ENCODE measurements at regions not wholly inside any gene's neighbourhood (a gene's known extent, or its start where the extent isn't known, plus 50 kb on each side); places are given as distances from the start of the nearest gene placed in this dataset.

DNA sequence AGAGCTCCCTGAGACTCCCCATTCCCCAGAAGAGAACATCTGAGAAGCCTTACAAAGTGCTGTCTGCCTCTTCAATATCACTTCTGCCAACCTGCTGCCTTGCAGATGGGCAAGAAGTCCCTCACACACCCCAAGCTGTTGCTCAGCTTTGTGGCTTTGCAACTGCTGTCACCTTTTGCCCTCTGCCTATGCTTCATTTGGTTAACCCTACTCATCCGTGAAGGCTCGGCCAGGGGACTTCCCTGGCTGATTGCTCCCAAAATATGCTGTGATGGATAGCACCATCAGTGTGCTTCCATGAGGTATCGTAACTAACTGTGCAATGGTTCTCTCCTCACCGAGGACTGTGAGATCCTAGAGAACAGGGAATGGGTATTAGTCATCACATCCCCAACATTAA, 88.9 kb upstream of the CYP1B1 start:
- dilution Hi-C loops (cut with HindIII; ENCODE audit: low sequenced_read_pairs, unreplicated experiment), result no loop called here

More for the DNA sequence above, 88.9 kb upstream of the CYP1B1 start:
- ATAC-seq (ENCODE audit: low read depth) (no peak), DNase-seq (no peak)
- Histone ChIP-seq H3K27ac (ENCODE audit: insufficient read depth, low read length) (no peak overlapping the region), H3K18ac (ENCODE audit: low read depth, low read length) (no peak overlapping the region; the same call in 1 of the 2 replicates), H2BK20ac (ENCODE audit: low read depth, low read length) (no peak overlapping the region; the same call in 1 of the 2 replicates), H3K9ac (ENCODE audit: low read depth, low read length) (no peak overlapping the region), H2AK9ac (replicated peaks; ENCODE audit: low read depth, low read length, poor library complexity) (no peak overlapping the region), H4K5ac (ENCODE audit: low read depth, low read length) (no peak overlapping the region; the same call in 1 of the 2 replicates), H3K9me1 (ENCODE audit: insufficient read depth, low read length) (0 out of 2 replicates have a peak, but pooled peaks cover 7% of the 10 kb centered on the region), H3K56ac (ENCODE audit: extremely low read depth, insufficient read depth, low read length) (no peak overlapping the region), H4K8ac (ENCODE audit: low read depth in 2 of 2, low read length in 2 of 2) (no peak overlapping the region), H4K20me1 (ENCODE audit: insufficient read depth, low read length) (no peaks in the 10 kb centered on the region), H3K9me3 (ENCODE audit: control insufficient read depth, insufficient read depth, low read length) (no peaks in the 10 kb centered on the region), H3K4me1 (ENCODE audit: control insufficient read depth, insufficient read depth, low read length) (peaks cover 9% of the 10 kb centered on the region), H3K14ac (replicated peaks; ENCODE audit: low read depth, low read length) (no peak overlapping the region), H2AK5ac (ENCODE audit: low read depth, low read length) (no peak overlapping the region), H3K4ac (ENCODE audit: low read depth, low read length) (no peak overlapping the region), H3K23ac (ENCODE audit: low read depth, low read length) (no peak overlapping the region), H2AFZ (replicated peaks; ENCODE audit: low read length, poor library complexity) (no peak overlapping the region), H3K79me1 (ENCODE audit: low read depth in 1 of 2, low read length in 2 of 2) (no peaks in the 10 kb centered on the region), H2BK120ac (ENCODE audit: low read depth, low read length) (no peak overlapping the region), H3K4me2 (ENCODE audit: low read depth, low read length) (no peak overlapping the region), H3K4me3 (ENCODE audit: insufficient read depth, low read depth, low read length) (no peak overlapping the region), H3K27me3 (ENCODE audit: control insufficient read depth, insufficient read depth, low read length) (peaks cover 20% of the 10 kb centered on the region), H4K91ac (ENCODE audit: insufficient read depth, low read depth, low read length) (no peak overlapping the region), H2BK15ac (ENCODE audit: low read depth, low read length) (no peak overlapping the region), H2BK5ac (ENCODE audit: low read depth, low read length, poor library complexity, severe bottlenecking) (no peak overlapping the region), H3K36me3 (ENCODE audit: control insufficient read depth, insufficient read depth, low read length) (no peaks in the 10 kb centered on the region)
- WGBS, 2 experiments (ENCODE audit: extremely low coverage in 2 of 2, insufficient read length in 1 of 2), result no CpG with 5 or more reads among the region's 4 CpGs
- TF ChIP-seq CHD1 (IDR thresholded peaks at IDR 0.05; ENCODE audit: low read depth, low read length), result no peak
- TF ChIP-seq RCOR1 (IDR thresholded peaks at IDR 0.05; ENCODE audit: insufficient replicate concordance, low read length), result no peak
- no peak for TF ChIP-seq MXI1 (IDR thresholded peaks at IDR 0.05; ENCODE audit: borderline replicate concordance, low read depth, low read length)
- POLR2A ChIA-PET (ENCODE audit: unreplicated experiment), result no interaction called here
- intact Hi-C loops (cut with micrococcal nuclease), result no loop called here
- in situ Hi-C loops (cut with MboI; ENCODE audit: low sequenced_read_pairs), result no loop called here
- CTCF ChIA-PET, result no interaction called here
- BruUV-seq (replicated peaks), result no TSS peak
